GM18909 (cell line): ENCODE measurements at regions not wholly inside any gene's neighbourhood (a gene's known extent, or its start where the extent isn't known, plus 50 kb on each side); places are given as distances from the start of the nearest gene placed in this dataset.

ENCODE experiments used
- ATAC-seq: cut with Tn5 transposase; IDR thresholded peaks from one replicate; pipeline ENCODE4 v1.9.1; 2021; ENCODE audit warnings: mild to moderate bottlenecking; ENCODE audit not compliant: unreplicated experiment, poor library complexity

DNA sequence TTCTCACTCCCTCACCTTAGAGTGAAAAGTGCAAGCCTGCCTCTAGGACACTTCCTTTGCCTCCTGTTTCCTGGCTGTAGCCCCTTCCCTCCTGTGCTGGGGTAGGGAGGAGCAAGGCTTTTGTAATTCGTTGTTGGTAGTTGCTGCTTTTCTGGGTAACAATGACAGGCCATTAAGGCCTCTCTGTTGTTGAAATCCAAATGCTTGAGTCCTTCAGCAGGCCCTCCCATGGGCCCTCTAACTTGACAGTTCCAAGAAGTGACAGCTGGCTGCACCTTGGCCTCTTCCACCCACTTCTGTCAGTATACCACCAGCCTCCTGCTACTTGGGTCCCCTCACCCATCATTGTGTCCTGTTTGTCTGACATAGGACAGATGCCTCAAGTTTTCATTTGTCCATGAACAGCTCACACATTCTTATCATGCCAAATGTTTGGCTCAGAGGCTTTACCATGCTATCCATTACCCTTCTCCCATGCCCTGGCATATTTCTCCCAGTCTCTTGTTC, 103.7 kb upstream of the PDE3A start:
- no peak for ATAC-seq

DNA sequence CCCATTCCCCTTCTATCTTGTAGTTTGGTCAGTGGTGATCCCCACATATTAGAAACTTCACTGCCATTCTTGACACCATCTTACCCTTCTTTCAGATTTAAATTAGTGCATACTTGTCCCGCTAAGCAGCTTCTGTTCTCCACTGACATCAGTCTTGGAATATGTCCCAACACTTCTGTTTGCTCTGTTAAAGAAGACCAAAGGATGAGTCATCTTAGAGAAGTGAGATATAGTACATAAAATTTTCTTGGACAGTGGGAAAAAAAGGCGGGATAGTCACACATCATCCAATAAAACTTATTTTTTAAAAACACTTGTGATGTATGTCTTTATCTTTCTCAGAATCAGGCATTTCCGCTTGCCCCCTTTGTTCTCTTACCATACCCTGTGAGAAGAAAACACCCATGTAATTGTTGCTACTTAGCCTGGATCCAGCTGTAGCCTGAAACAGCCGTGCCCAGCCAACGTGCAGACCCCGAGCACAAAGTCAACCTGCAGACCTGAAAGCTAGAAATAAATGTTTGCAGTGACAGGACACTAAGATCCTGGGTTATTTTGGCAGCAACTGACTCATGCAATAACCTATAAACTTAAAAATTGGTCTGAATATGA, 100.1 kb upstream of the PDE3A start:
- no peak for ATAC-seq

DNA sequence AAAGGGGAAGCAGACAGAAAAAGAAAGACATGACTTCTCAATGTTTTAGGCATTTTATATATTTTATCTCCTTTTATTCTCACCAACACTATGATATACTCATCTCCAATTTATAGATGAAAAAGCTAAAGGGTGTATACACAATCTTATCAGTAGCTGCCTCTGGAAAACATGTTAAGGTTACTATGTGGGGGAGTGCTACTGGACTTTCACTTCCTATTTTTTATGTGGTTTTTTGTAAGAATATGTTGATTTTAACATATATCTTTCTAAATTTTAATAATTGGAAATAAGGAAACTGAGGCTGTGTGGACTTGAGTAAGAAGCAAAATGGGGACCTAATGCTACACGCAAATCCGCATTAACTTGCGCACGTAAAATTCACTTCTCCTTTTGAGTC, 99.6 kb upstream of the PDE3A start:
- no peak for ATAC-seq

DNA sequence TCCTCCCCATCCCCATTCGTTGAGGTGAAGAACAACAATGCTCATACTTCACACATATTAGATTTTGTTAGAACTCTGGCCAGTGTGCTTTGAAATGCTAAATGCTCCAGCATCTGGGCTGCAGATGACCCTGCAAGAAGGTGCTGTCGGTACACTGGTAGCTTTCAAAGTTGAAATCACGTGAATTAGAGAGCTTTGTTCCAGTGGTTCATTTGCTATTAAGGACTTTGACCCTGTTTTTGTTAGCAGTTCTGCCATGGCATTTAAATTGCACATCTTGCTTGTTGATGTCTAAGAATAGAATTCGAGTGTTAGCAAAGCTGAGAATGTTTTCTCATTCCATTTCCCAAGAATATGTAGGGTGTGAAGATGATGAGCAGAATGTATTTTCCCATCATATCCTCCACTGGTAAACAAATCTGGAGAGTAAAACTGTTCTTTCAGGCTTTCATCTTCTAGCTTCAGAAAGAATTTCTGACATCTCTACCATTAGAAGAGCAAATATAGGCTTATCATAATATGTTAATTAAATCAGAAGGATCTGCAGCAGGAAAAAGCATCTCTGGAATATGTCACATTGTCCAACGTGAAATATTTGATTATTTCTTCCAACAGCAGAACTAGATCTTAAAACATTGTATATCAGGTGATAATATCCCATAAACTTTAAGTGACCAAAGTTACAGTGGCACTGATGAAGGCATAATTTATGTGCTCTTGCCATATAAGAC, 98.8 kb upstream of the PDE3A start:
- no peak for ATAC-seq

DNA sequence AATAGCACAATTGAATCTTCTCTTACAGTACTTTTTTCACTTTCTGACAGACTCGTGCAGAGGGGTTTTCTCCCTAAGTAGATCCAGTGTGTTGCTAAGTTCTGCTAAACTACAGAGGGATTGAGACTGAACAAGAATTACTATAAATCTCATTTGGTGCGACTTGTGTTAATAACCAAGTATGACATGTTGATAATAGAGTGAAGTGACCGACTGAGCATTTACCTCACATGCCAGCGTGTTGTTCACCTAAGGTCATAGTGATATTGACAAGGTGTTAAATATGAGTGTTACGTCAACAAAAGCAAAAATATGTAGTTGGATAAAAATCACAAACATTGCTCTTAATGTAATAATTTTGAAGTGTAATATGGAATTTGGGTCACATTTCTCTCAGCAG, 97.8 kb upstream of the PDE3A start:
- ATAC-seq, result no peak

DNA sequence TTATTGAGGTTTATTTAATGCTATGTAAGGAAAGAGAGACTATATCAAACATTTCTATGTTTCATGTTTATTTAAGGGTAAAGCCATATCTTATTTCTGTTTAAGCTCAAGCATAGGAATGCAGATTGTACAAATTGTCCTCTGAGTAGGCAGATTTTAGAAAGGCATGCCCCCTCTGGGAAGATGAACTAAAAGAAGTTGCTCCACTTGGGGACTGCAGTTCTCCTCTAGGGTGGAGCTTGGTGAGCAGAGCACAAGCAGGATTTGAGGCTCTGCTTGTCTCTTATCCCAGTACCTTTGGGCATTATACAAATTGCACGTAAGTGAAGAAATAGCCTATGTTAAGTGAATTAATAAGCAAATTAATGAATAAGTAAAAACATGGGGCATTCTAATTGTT, 96.2 kb upstream of the PDE3A start:
- ATAC-seq, result no peak

DNA sequence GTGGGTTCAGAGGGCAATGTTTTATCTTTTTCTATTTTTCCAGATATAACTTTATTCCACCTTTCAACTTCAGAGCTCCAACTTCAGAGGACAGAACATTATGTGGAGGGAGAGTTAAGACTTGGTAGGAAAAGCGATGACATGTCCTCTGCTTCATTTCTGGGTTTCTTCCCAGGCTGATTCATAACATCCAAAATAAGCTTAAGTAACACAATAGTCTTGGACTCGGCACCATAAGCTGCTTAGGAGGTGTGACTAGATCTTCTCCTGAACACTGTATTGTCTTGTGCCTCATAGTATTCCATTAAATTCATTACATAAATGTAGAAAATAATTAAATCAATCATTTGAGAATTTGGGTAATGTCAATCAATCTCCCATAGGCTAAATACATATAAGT, 95.5 kb upstream of the PDE3A start:
- ATAC-seq, result no peak

DNA sequence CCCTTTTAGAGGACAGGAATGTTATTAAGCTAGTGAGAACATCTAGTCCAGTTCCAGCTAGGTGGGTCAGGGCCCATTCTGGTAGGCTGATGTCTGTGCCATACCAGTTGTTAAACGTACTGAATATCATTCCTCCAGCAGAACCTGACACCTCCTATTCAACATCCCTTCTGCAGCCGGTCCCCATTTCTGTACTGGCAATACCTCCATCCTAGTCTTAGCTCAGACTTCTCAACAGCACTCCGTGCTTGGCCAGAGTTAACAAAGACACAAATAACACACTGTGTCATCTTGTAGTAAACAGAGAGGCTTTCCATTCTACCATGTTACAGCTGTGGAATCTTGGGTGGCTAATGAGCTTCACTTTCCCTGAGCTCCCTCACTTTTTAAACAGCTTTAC, 94.3 kb upstream of the PDE3A start:
- ATAC-seq, result no peak

DNA sequence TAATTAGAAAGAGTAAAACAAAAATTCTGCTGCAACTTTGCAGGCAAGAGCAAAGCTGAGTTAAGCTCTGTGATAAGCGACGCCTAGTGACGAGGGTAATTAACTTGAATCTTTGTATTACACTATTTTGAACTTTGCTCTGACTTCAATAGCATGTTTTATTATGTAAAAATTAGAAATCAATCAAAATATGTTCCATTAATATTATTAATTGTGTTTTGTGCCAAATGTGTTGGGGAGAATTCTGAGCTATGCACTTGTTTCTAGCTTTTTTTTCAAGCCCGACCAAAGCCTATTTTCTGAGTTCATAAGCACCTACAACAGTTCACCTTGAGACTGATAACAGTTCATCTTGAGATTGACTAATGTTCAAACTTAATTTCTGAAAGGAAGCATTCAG, 90.1 kb upstream of the PDE3A start:
- no peak for ATAC-seq

DNA sequence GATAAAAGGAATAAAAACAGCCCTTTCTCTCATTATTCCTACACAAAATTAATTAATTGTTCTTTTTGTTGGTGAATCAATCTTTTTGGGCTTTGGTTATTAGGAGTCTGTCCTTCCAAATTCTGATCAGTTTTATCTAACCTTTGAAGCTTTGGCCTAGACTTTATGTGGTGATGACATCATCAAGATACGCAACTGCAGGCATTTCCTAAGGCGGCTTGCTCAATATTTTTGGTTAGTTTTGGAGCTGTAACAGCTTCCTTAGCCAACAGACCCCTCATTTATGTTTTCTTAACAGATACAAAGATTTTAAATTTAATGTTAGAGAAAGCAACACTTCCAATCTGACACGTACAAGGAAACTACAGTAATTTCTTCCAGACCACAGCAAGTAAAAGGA, 87.8 kb upstream of the PDE3A start:
- ATAC-seq, result no peak

DNA sequence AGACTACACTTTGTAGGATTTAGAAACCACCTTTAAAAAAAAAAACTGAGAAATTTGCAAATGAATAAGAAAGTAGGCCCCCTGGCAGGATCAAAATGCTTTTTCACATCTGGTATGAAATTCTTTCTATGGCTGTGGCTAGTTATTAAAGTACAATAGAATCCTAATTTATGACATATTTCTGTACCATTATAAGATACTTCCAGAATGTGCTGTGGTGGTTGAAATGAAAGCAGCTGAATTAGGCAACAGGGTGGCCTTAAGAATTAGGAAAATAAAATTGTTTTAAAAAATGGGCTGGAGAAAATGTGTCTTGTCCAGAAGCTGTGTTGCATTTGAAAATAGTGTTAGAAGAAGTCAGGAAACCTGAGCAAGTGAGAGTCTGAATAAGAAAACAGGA, 85.9 kb upstream of the PDE3A start:
- ATAC-seq, result no peak

DNA sequence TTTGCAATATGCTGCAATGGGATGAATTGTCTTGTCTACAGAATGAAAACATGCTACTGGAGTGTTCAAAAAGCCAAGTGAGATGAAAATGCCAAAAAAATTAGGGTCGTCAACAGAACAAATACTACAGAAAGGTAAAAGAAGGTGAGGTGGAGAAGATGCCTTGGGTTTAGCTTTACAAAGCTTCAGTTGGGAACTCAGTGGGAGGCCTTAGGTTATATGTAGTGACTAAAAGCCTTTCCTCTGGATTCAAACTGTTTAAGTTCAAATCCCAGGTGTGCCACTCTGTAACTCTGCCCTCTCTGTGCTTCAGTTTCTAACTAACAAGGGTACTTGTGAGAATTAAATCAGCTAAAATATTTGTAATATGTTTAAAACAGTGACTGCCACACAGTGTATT, 84.9 kb upstream of the PDE3A start:
- ATAC-seq, result no peak

DNA sequence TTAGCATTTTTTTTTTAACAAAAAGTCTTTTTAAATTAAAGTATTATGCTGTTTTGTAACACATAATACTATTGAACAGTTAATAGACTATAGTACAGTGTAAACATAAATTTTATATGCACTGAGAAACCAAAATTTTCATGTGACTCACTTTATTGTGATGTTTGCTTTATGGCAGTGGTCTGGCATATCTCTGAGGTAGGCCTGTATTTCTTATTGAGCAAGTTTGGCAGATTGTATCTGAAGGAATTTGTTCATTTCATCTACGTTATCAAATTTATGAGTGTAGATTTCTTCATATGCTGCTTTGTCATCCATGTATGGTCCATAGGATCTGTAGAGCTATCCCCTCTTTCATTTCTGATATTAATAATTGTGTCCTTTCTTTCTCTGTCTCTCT, 78.8 kb upstream of the PDE3A start:
- ATAC-seq, result no peak

DNA sequence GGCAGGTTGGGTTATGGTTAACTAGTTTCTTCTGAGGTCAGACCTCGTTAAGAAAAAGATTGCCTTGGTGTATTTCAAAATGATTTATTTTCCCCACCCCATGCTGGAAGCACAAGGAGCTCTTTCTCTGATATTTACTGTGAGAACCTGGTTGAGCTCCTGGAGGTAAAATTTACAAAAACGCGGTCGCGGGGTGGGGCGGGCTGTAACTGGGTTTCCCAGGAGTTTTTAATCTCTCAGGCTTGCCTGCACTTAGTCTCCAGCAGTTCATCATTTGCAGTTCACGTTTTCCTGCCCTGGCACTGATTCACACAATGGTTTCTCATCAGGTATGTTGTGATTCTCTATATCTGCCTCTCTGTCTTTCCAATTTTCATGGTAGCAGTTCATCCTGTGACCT, 67.9 kb upstream of the PDE3A start:
- ATAC-seq, result no peak

DNA sequence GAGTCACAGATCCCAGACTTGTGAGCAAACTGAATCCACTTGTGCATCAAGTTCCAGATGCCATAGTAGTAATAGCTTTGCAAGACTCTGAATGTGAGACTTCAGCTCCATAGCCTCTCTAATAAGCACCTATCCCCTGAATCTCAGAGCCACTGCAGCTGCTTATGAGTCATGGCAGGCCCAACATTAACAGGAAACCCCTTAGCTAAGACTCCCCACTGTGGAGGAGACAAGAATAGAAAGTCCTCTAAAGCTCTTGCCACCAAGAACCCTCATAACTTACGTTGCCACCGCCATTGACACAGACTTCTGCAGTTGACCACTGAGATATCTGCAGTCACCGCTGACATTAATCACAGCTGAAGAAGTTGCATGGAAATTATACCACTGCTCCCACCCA, 62.9 kb upstream of the PDE3A start:
- no peak for ATAC-seq

DNA sequence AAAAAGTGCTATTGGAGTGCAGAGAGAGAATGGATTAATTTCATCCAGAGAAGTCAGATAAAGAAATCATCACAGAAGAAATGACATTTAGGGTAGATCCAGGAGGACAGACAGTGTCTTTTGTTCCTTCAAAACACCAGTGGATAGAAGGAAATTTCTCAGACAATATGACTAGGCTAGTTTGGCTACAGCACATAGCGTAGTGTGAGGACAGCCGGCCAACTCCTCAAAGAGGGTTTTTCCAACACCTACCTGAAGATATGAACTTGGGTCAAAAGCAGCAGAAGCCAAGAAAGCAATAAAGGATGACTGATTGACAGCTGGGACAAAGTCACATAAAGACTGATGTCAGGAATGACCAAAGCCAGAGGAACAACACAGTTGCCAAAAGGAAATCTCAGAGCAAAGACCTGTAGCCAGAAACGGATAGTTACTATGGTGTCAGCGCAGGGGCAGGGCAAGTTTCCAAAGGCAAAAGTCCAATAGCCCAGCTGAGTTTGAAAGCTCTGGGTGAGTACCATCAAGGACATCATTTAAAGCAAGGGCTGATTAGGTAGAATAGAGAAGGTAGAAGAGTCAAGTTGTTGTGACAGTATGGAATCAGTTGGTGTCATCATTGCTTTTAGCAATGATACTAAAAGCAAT, 58.7 kb upstream of the PDE3A start:
- no peak for ATAC-seq

DNA sequence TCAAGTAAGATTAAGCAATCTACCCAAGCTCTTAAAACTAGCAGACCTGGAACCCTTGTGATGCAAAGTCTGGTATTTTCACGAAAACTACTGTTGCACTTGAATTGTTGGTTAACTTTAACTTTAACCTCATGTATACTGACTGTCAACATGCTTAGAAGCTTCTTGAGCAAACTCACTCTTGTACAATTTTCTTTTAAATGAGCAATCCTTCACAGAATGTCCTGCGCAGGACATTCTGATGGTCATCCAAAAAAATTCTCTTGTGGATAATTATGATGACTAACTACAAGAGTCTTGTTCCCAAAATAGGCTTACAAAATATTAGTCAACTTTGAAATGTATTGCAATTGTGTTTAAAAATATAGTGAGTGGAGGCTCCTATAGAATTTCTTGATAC, 54.0 kb upstream of the PDE3A start:
- no peak for ATAC-seq

DNA sequence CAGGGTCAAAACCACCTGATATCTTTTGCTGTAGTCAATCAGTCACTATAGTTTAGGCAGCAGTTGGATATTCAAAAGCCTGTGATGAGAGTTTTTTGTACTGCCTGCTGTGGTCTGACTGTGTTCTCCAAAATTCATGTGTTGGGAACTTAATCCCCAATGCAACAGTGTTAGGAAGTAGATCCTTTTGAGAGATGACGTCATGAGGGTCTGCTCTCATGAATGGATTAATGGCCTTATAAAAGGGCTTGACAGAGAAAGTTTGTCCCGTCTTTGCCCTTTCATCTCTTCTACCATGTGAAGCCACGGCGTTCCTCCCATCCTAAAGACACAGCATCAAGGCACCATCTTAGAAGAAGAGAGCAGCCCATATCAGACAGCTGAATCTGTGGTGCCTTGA, 50.8 kb upstream of the PDE3A start:
- no peak for ATAC-seq
